DMS 273 (cell line): ENCODE measurements at regions not wholly inside any gene's neighbourhood (a gene's known extent, or its start where the extent isn't known, plus 50 kb on each side); places are given as distances from the start of the nearest gene placed in this dataset.

Experiments used
- DNase-seq: peaks from one replicate; lab custom pipeline; 2025; ENCODE audit not compliant: unreplicated experiment; lab: John Stamatoyannopoulos, UW

DNA sequence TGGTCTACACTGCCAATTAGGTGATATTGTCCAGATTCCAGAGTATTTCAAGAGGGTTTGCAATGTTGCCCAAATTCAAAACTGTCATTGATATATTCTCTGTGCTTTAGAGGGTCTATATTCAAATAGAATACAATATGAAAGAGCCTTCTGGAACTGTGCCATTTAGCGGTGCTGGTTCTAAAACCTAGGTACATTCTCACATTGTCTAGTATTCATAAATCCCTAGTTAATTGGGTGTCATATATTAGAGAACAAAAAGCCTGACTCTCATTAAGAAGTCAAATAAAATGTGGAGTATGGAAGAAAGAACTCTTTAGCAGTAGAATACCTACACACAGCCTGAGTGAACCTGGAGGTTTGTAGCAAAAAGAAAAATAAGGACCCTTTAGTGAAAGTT is 447.9 kb downstream of the CNTN6 start:
- DNase-seq, result no peak

DNA sequence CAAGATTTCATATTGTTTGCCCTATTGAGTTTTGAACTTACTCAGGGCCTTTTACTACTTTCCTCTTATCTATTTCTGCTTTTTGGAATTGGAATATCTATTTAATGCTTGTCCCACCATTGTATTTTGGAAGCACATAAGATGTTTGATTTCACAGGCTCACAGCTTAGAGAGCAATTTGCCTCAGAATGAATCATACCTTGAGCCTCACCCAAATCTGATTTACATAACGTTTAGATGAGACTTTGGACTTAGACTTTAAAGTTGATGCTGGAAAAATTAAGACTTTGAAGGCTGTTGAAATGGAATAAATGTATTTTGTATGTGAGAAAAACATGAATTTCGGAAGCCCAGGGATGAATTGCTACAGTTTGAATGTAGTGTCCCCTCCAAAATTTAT is 458.9 kb downstream of the CNTN6 start:
- no peak for DNase-seq

DNA sequence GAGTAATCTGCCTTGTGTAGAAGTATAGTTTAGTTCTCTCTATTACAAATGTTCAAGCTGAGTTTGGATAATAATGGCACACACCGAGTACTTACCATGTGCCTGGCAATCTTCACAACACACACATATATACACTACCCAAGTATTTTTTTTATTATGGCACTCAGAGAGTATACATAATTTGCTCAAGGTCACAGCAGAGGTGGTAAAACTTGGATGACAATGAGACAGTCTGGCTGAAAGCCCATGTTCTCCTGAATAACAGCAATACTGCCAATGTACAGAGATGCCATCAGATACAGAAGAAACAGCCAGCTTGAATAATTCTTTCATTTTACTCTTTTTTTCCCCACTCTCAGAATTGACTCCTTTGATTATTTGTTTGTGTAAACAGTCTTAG is 460.0 kb downstream of the CNTN6 start:
- no peak for DNase-seq

DNA sequence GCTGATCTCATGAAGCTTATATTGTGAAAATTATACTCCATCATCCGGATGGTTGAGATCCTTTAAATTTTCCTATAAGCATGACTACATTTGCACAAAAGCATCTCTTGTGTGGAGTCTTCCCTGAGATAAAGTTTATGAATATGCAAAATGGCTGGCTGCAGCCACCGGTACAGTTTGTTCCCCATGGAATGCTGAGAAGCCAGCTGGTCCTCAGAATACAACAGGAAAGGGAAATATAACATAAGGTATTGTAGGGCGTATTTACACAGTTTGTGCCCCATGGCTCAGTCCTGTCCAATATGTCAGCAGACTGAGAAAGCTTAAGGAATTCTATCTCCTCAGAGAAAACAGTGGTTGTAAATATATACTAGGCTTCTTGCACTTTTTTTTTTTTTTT is 468.6 kb downstream of the CNTN6 start:
- DNase-seq, result no peak

DNA sequence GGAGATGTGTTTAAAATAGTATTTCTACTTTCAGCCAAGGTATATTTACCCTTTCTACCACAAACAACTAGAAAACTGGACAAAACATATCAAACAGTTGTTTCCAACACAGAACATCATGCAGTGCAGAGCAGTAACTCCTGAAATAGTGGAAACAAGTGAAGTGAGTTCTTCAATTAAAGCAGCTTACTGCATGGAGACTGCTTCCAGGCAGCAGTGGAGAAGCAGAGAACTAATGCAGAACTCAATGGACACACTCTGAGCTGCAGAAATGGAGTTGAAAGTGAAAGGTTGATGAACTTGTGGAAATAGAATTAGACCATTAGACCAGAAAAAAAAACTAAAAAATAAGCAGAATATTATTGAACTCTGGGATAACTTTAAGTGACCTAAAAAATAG is 478.9 kb downstream of the CNTN6 start:
- DNase-seq, result no peak

- DNase-seq, result no peak
These were observed 483.2 kb downstream of the CNTN6 start for GRCh38 chr3:1576047-1576446.

- no peak for DNase-seq
These were observed 485.4 kb downstream of the CNTN6 start for GRCh38 chr3:1578124-1578806.

- no peak for DNase-seq
These were observed 490.2 kb downstream of the CNTN6 start for GRCh38 chr3:1583044-1583443.

GRCh38 chr3:1587426-1587825 is 494.6 kb downstream of the CNTN6 start:
- DNase-seq, result no peak

DNA sequence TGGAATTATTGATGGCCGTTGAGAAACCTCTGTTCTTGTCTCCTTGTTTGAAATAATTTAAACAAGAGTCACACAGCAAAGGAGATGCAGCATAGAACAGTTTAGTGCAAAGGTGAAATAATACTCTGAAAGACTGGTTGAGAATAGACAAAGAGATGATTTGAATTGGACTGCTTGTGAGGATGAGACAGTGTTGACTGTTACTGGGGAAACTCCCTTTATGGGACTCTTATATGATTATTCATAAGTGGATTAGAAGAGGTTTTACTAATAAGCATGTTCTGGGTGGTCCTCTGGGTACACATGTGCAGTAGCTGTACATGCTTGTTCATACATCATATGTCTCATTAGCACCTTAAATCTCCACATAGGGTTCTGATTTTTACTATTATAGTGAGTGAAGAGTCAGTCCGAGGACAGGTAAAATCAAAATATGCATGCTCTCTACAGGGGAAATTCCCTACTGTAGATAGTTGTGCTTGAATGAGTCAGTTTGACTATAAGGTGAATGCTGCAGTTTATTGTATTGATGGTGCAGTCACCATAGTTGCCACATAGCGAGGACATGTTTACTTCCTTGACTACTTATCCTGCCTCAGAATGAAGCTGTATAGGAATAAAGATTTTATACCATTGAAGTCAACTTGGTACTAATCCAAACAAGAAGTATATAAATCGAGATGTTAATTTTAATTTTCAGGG is 498.7 kb downstream of the CNTN6 start:
- DNase-seq, result no peak

- DNase-seq, result no peak
These were observed 502.1 kb downstream of the CNTN6 start for GRCh38 chr3:1594940-1595339.

- DNase-seq, result no peak
These were observed 498.5 kb upstream of the CNTN4 start for GRCh38 chr3:1600206-1600605.

- DNase-seq, result no peak
These were observed 497.8 kb upstream of the CNTN4 start for GRCh38 chr3:1600700-1601418.

DNA sequence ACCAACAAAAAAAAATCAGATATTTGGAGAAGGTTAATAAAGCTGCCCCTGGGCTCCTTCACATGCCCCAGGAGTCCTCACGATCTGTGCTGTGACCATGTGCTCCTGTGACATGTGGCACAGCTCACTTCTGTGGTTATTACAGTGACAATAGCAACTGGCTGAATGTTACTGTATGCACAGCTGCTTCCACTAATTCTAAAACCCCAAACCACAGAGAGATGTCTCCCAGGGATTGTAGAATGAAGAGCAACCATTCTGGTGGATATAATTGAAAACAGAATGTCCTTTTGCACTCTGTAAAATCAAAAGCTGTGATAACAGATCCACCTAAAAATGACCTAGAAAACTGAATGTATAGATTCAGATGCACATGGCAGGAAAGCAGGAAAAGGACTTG is 489.2 kb upstream of the CNTN4 start:
- DNase-seq, result no peak

DNA sequence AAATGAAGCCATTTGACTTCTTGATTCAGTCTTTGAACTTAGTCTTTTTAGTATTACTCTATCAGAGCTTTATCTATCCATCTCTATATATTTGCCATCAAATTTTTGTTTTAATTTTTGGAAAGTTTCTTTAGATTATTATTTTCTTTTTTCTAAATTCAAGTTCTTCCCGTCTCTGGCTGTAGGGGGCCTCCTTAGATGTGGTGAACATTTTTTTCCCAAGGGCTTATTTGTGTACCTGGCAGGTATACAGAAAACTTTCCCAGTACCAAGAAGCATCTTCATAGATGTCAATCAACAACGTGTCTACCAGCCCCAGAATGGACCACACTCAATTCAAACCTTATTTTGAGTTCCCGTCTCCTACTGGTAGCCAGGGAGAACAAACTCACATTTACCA is 486.8 kb upstream of the CNTN4 start:
- DNase-seq, result no peak

- DNase-seq, result no peak
These were observed 484.7 kb upstream of the CNTN4 start for GRCh38 chr3:1613962-1614361.

GRCh38 chr3:1616744-1617143 is 481.9 kb upstream of the CNTN4 start:
- no peak for DNase-seq

DNA sequence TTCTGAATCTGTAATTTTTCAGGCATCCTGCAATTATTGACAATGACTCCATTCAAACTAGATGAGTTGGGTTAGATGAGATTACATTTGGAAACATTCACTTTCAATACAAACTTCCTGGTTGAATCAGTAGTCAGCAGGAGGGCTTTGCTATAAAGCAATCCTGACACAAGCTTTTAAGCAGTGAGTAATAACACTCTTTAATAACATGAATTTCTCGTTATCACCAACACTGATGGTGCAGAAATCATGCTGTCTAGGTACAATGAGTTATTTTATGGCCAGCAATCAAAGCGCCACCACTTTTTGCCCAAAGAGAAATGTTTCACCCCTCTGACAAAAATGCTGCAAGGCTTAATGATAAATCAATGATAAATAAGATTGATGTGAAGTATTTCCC is 474.8 kb upstream of the CNTN4 start:
- DNase-seq, result no peak

GRCh38 chr3:1632128-1632527 is 466.5 kb upstream of the CNTN4 start:
- no peak for DNase-seq

DNA sequence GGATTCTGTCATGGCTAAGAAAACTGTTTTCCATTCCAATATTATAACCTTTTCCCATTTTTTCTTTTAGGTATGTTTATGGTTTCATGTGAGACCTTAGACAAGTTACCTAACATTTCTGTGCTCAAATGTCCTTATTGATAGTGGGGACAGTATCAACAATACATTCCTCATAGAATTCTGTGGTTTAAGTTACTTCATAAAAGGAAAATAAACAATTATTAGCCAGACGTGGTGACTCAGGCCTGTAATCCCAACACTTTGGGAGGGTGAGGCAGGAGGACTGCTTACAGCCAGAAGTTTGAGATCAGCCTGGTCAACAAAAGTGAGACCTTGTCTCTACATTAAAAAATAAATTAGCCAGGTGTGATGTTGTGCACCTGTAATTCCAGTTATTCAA is 436.8 kb upstream of the CNTN4 start:
- DNase-seq, result no peak

GRCh38 chr3:1664266-1664665 is 434.4 kb upstream of the CNTN4 start:
- DNase-seq, result no peak

DNA sequence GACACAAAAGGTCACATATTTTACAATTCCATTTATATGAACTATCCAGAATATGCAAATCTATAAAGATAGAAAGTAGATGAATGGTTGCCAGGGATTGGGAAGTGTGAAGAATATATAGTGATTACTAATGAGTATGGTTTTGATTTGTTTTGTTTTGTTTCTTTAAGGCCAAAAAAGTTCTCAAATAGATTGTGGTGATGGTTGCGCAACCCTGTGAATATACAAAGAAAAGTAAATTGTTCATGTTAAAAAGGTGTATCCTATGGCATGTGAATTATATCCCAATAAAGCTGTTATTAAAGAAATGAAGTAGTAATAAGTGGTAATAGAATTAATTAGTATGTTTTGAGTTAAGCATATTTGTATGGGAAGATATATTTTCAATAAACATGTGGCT is 431.8 kb upstream of the CNTN4 start:
- DNase-seq, result no peak
